Dedifferentiated amniotic fluid mesenchymal stem cell (primary cell): ENCODE measurements at regions not wholly inside any gene's neighbourhood (a gene's known extent, or its start where the extent isn't known, plus 50 kb on each side); places are given as distances from the start of the nearest gene placed in this dataset.
"Not testable (repeated sequence)": the region's sequence is repeated elsewhere in the genome, so short reads cannot be mapped to it uniquely, and the experiment has no call there.

Source experiments
- DNase-seq: peaks from one replicate; pipeline ENCODE4 v3.0.0-alpha.2; 2016; ENCODE audit errors: extremely low spot score

GRCh38 chr6:114651611-114652010 is 308.8 kb upstream of the HS3ST5 start:
- no peak for DNase-seq

- no peak for DNase-seq
These were observed 308.1 kb upstream of the HS3ST5 start for GRCh38 chr6:114650891-114651290.

DNA sequence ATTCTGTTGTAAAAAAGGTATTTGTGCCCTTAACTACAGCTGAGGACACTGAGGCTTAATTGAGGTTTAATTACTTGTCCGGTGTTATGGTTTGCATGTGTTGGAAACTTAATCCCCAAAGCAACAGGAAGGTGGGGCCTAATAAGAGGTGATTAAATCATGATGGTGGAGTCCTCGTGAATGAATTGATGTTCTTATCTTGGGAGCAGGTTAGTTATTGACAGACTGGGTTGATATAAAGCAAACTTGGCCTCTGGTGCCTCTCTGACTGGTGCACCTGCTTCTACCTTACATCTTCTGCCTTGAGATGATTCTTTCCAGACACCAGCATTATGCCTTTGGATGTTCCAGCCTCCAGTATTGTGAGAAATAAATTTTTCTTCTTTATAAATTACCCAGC is 306.5 kb upstream of the HS3ST5 start:
- DNase-seq: no peak

DNA sequence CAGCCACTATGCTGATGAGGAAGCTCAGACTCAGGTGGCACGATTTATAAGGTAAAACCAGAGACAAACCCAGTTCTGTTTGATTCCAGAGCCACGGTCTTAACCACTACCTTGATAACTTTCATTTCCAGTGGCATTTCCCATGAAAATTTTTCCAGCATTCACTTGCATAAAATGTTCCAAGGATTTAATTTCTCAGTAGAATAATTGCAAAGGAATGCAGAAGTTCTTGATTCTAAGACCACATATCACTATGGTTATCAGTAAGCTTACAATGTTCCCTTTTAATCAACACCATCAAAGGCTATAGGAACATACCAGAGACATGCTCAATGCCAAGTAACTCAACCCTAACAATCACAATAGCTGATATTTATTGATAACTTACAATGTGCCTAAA is 306.0 kb upstream of the HS3ST5 start:
- DNase-seq: no peak

GRCh38 chr6:114638341-114638740 is 295.5 kb upstream of the HS3ST5 start:
- DNase-seq: no peak

DNA sequence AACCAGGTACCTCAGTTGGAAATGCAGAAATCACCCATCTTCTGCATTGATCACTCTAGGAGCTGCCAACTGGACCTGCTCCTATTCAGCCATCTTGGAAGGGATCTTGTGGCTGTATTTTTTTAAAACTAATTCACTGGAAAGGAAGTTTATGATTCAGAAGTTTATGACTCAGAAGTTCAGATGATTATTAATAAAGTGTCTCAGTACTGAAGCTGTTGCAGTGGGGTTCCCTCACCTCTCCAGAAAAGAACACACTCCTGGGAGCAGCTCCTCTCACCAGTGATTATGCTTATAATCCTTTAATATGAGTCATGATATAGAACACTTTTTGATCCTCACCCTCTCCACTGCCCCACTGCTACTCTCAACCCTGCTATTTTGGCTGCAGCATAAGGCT is 291.2 kb upstream of the HS3ST5 start:
- no peak for DNase-seq

GRCh38 chr6:114626226-114626625 is 283.4 kb upstream of the HS3ST5 start:
- not testable (repeated sequence) for DNase-seq

- DNase-seq: no peak
These were observed 276.9 kb upstream of the HS3ST5 start for GRCh38 chr6:114619621-114620200.

- DNase-seq: no peak
These were observed 268.9 kb upstream of the HS3ST5 start for GRCh38 chr6:114611696-114612095.

DNA sequence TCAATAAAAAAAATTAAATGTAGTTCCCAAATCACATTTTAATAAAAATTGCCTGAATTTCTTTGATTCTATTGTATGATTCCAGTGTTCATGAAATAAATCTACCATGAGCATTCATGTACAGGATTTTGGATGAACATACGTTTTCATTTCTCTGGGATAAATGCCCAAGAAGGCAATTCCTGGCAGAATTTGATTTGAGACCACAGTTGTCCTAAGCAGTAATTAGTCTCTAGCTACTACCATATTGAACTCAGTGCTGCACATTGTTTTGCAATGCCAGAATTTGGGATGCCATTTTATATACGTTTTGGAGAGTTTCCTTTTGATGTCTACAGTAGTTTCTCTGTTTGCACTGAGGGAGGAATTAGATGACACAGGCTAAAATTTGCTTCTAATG is 265.3 kb upstream of the HS3ST5 start:
- no peak for DNase-seq

DNA sequence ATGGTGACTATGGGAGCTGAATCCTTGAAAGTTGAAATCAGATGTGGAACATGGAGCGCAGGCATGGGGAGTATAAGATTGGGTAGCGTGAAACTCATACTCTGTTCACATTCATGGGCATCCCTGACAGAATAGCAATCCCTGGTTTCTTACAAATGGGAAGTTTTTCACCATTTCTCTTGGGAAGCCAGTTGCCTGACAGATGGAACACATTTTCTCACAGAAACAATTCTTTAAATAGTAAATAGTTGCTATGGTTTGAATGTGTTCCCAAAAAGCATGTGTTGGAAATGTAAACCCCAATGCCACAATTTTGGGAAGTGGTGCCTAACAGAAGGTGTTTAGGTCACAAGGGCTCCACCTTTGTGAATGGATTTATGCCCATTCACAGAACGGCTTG is 262.8 kb upstream of the HS3ST5 start:
- no peak for DNase-seq

DNA sequence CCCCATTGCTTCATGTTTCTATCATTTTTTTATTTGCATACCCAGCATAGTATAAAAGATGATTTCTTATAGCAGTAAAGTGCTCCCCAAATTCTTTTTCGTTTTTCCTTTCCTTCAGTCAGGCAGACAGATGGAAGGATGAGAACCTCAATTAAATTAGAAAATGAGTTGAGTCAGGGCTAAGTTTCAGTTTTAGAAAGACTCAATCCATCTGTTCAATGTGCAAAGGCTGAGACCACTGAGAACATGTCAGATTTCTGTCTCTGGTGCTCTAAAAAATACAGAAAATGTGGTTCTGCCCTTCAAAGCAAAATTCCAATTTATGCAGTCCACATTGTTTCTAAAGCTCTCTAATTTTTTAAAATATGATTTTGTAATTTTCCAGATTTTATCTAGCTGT is 257.6 kb upstream of the HS3ST5 start:
- no peak for DNase-seq

- DNase-seq: no peak
These were observed 252.8 kb upstream of the HS3ST5 start for GRCh38 chr6:114595591-114595990.

GRCh38 chr6:114595186-114595585 is 252.4 kb upstream of the HS3ST5 start:
- no peak for DNase-seq

GRCh38 chr6:114592506-114592905 is 249.7 kb upstream of the HS3ST5 start:
- DNase-seq: no peak

DNA sequence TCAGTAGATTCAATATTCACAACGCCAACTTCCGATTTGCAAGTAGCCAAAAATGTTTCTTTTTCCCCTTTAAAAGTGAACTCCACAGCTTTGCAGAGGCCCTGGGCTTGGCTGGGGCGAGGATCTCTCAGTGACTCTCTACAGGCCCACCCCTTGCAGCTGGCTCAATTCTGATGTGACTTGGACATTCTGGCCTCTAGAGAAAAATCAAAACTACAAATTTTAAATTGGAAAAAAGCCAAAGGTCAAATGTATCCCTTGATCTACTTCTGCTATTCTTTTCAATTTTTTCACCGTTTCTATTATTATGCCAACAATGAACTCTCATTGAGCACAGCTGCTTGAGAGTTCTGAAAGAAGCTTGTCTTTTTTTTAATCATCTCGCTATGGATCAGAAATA is 245.9 kb upstream of the HS3ST5 start:
- DNase-seq: no peak

DNA sequence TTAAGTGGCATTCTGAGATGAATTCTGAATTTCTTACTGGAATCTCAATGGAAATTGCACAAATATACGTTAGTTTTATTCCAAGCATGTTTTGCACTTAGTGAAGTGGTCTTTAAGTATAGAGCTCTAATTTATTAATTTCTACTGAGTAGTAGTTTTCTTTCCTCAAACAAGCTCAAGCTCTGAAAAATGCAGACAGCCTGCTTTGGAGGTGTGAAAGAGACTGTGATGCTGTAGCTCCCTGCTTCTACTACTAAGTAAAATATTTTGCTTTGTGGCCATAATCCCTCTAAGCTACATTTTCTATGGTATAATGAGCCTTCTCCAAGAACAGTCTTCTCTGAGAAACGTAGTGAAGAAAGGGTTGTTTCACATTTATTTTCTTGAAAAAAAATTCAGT is 243.5 kb upstream of the HS3ST5 start:
- no peak for DNase-seq

GRCh38 chr6:114581293-114581692 is 238.5 kb upstream of the HS3ST5 start:
- DNase-seq: no peak

DNA sequence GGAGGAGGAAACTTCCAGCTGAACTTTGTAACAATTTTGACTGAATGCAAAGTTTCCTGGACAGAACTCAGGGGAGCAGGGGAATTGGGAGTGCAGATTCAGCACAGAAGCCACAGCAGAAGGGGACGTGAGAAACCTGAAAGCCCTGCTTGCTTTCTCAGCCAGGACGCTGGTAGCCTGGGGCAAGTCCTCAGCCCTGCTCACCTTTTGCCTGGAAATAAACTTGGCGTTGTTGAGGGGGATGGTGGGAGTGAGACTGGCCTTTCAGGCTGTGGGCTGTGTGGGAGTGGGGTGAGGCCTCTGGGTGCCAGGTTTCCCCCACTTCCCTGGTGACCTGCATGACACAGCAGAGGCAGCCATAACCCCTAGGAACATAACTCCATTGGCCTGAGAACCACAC is 238.1 kb upstream of the HS3ST5 start:
- DNase-seq: no peak

GRCh38 chr6:114579486-114579885 is 236.7 kb upstream of the HS3ST5 start:
- no peak for DNase-seq

DNA sequence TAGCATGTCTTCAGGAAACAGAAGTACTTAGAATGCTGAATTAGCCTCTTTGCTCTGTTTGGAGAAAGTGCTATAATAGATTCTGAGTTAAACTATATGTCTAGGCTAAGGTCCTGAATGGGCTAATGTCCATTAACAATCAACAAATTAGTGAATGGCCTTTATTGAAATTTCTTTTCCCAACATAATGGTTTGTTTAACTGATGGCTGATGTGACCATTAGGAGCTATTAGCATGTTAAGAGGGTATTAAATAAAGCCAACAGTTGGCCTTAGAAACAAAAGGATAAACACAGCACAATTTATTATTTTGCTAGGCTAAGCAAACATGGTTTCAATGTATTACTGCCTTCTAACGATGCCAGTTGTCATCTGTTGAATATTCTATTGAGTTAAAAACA is 234.3 kb upstream of the HS3ST5 start:
- DNase-seq: no peak

DNA sequence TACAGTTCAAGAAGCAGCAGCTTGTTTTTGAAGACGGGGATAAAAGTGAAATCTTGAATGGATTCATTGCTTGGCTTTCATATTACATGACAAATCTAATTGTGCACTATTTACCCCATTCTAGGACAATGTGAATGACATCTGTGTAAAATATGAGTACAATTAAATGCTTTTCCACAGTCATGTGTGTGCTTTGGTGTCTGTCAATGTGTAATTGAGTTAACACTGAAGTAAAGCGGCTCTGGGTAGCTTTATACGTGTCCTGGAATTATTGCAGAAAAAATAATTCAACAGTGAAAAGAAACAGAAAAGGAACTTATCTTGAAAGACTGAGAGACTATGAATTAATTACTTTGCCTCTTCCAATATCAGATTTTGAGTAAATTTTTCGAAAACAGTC is 233.5 kb upstream of the HS3ST5 start:
- no peak for DNase-seq

DNA sequence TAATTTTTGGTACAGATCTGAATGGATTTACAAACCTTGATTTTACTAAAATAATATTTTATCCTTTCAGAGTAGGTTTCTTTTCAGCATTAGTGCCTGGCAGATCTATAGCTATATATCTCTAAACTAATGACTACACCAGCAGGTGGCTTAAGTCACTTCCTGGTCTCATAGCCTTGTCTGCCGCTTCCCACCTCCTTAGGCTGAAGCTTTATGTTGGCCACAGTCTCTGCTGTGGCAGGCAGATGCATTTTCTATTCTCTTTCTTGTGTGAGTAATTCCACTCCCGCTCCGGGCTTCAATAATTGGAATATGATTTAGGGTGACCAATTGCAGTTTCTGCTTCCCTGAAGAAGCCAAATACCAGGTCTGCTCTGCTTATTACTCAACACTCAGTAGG is 226.8 kb upstream of the HS3ST5 start:
- no peak for DNase-seq

GRCh38 chr6:114564302-114564933 is 221.6 kb upstream of the HS3ST5 start:
- no peak for DNase-seq
